ENCODE measurements at regions not wholly inside any gene's neighbourhood (a gene's known extent, or its start where the extent isn't known, plus 50 kb on each side); places are given as distances from the start of the nearest gene placed in this dataset.

DNA sequence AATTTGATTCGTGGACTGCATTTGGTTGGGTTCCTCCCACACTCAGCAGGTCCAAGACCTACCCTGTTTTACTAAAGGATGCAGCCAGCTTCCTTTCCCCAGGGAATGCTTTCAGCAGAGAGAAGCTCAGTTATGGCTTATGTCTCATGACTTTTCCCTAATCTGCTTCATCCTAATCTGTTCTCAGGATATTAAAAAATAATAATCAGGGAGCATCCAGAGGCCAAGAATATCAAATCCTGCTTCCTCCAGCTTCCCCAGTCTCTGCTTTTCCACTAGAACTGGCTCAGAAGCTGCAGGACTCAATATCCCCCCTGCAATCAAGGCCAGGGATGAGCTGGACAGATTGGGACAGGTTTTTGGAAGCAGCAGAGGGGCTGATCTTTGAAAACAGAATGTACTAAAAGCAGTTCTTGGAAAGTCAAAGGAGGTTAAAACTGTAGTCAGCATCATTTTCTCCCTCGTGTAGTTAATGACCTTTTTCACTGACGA lies 326.9 kb upstream of the TNP1 start:
- peak in 3 of 4 donors; percentile 14 to 44 (median 21) for DNase-seq
- peak; percentile 55 for ATAC-seq
- WGBS, 2 donors = 65 to 80% methylated on average over 3 of the region's 3 CpGs

DNA sequence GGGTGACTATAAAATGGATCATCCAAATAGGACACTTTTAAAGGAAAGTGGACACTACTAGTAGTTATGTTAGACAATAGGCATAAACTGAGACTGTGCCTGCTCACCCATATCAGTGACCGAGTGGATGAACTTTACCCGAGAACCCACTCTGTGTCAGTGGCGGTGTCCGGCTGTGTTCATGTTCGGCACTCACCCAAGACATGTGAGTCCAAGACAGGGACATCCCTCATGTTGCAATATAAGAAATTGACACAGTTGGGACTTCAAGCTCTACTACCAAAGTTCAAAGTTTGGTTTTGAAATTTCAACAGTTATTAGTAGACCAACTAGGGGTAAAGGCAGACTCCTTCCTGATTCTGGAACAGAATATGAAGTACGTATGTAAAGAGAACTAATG lies 326.3 kb upstream of the TNP1 start:
- Histone ChIP-seq H3K9me3 (no peaks in the 10 kb centered on the region), H3K36me3 (replicated peaks in 1 of 2; ENCODE audit: insufficient read depth in 1 of 2, low read depth in 2 of 2) (no peaks in the 10 kb centered on the region), H3K27me3 (no peaks in the 10 kb centered on the region), H3K4me3 (no peak overlapping the region), H3K4me1 (no peaks in the 10 kb centered on the region), H3K27ac (peak overlapping the region in 1 of 4 donors; percentile 4)
- peak; percentile 52 for ATAC-seq
- WGBS, 2 donors = 84 to 87% methylated on average over 6 of the region's 6 CpGs
- TF ChIP-seq, protein P1, sequence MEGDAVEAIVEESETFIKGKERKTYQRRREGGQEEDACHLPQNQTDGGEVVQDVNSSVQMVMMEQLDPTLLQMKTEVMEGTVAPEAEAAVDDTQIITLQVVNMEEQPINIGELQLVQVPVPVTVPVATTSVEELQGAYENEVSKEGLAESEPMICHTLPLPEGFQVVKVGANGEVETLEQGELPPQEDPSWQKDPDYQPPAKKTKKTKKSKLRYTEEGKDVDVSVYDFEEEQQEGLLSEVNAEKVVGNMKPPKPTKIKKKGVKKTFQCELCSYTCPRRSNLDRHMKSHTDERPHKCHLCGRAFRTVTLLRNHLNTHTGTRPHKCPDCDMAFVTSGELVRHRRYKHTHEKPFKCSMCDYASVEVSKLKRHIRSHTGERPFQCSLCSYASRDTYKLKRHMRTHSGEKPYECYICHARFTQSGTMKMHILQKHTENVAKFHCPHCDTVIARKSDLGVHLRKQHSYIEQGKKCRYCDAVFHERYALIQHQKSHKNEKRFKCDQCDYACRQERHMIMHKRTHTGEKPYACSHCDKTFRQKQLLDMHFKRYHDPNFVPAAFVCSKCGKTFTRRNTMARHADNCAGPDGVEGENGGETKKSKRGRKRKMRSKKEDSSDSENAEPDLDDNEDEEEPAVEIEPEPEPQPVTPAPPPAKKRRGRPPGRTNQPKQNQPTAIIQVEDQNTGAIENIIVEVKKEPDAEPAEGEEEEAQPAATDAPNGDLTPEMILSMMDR (IDR thresholded peaks at IDR 0.05) = no peak
- no peak for TF ChIP-seq POLR2A (IDR thresholded peaks at IDR 0.05)
- peak in 3 of 4 donors; percentile 9 to 18 (median 17) for DNase-seq
- intact Hi-C loops (cut with DNase I) = no loop called here

More for the DNA sequence above, 326.9 kb upstream of the TNP1 start:
- no peak overlapping the region for H3K27ac ChIP-seq
- no peaks in the 10 kb centered on the region for H3K36me3 ChIP-seq (replicated peaks in 1 of 2; ENCODE audit: insufficient read depth in 1 of 2, low read depth in 2 of 2)
- no peaks in the 10 kb centered on the region for H3K9me3 ChIP-seq
- no peaks in the 10 kb centered on the region for H3K4me1 ChIP-seq
- H3K27me3 ChIP-seq = no peaks in the 10 kb centered on the region
- TF ChIP-seq, protein P1 (IDR thresholded peaks at IDR 0.05) = no peak
- TF ChIP-seq POLR2A (IDR thresholded peaks at IDR 0.05) = no peak
- no peak overlapping the region for H3K4me3 ChIP-seq
- intact Hi-C loops (cut with DNase I) = no loop called here

- H3K27ac ChIP-seq = peak overlapping the region in 1 of 4 donors; percentile 4
- H3K4me1 ChIP-seq = no peaks in the 10 kb centered on the region
- intact Hi-C loops (cut with DNase I) = no loop called here
- H3K9me3 ChIP-seq = no peaks in the 10 kb centered on the region
- ATAC-seq (no peak), DNase-seq (no peak)
- 63 to 72% methylated on average over 7 of the region's 7 CpGs for WGBS, 2 donors
- TF ChIP-seq, protein P1 (IDR thresholded peaks at IDR 0.05) = no peak
- TF ChIP-seq POLR2A (IDR thresholded peaks at IDR 0.05) = no peak
- H3K36me3 ChIP-seq (replicated peaks in 1 of 2; ENCODE audit: insufficient read depth in 1 of 2, low read depth in 2 of 2) = no peaks in the 10 kb centered on the region
- H3K27me3 ChIP-seq = no peaks in the 10 kb centered on the region
- no peak overlapping the region for H3K4me3 ChIP-seq
Observed at GRCh38 chr2:217185265-217185995, 325.6 kb upstream of the TNP1 start.

- H3K4me3 ChIP-seq = no peak overlapping the region
- TF ChIP-seq, protein P1 (IDR thresholded peaks at IDR 0.05) = no peak
- TF ChIP-seq POLR2A (IDR thresholded peaks at IDR 0.05) = no peak
- H3K27me3 ChIP-seq = no peaks in the 10 kb centered on the region
- H3K9me3 ChIP-seq = no peaks in the 10 kb centered on the region
- intact Hi-C loops (cut with DNase I) = no loop called here
- H3K4me1 ChIP-seq = no peaks in the 10 kb centered on the region
- H3K27ac ChIP-seq = no peak overlapping the region
- DNase-seq (no peak), ATAC-seq (no peak)
- WGBS, 2 donors = 84 to 90% methylated on average over 2 of the region's 2 CpGs
- H3K36me3 ChIP-seq (replicated peaks in 1 of 2; ENCODE audit: insufficient read depth in 1 of 2, low read depth in 2 of 2) = no peaks in the 10 kb centered on the region
Observed at GRCh38 chr2:217184242-217184641, 324.4 kb upstream of the TNP1 start.

DNA sequence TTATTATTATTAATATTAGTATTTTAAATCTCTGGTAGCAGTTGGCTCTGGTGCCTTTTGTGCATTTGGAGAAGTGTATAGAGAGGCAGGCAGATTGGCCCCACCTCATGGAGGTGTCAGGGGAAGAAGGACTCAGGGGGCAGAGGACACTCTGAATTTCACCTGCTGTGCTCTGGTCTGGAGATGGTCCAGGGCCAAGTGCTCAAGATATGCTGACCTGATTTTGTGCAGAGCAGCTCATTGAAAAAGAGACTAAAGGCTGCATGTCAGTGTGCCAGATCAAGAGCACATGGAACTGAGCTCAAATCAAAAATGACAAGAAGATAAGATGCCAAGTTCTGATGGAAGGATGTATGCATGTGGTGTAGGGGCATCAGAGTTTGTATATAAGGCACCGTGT lies 323.6 kb upstream of the TNP1 start:
- intact Hi-C loops (cut with DNase I) = no loop called here
- no peak for DNase-seq
- Histone ChIP-seq H3K4me1 (no peaks in the 10 kb centered on the region), H3K4me3 (no peak overlapping the region), H3K27ac (no peak overlapping the region), H3K9me3 (no peaks in the 10 kb centered on the region), H3K27me3 (no peaks in the 10 kb centered on the region), H3K36me3 (replicated peaks in 1 of 2; ENCODE audit: insufficient read depth in 1 of 2, low read depth in 2 of 2) (no peaks in the 10 kb centered on the region)
- TF ChIP-seq, protein P1 (IDR thresholded peaks at IDR 0.05) = no peak
- TF ChIP-seq POLR2A (IDR thresholded peaks at IDR 0.05) = no peak
- ATAC-seq = no peak
- WGBS, 2 donors = 84 to 93% methylated on average over 1 of the region's 1 CpG

Data from body of pancreas (tissue), 4 donors.